Smooth muscle cell (in vitro differentiated cells): ENCODE measurements at regions not wholly inside any gene's neighbourhood (a gene's known extent, or its start where the extent isn't known, plus 50 kb on each side); places are given as distances from the start of the nearest gene placed in this dataset.

ENCODE experiments used
- DNase-seq: peaks from one replicate; lab custom pipeline; 2025; ENCODE audit not compliant: unreplicated experiment; lab: John Stamatoyannopoulos, UW
- H2AFZ ChIP-seq: fragments of 200-600 bp; sonication (generic); 2 replicates; pipeline ENCODE4 v1.6.0; 2016; ENCODE audit warnings: antibody characterized with exemption, low read depth, mild to moderate bottlenecking
- H3F3A ChIP-seq: fragments of 200-600 bp; sonication (generic); 2 replicates; pipeline ENCODE4 v1.6.0; 2017; ENCODE audit warnings: antibody characterized with exemption, low read depth
- H3K27ac ChIP-seq: fragments of 200-600 bp; sonication (generic); 2 replicates; pipeline ENCODE4 v1.5.1; 2016; ENCODE audit warnings: low read depth, mild to moderate bottlenecking
- H3K27me3 ChIP-seq: fragments of 200-600 bp; sonication (generic); 2 replicates; pipeline ENCODE4 v1.6.1; 2016; ENCODE audit warnings: low read depth, mild to moderate bottlenecking
- H3K36me3 ChIP-seq: fragments of 200-600 bp; sonication (generic); 2 replicates; pipeline ENCODE4 v1.5.1; 2016; ENCODE audit warnings: low read depth
- H3K4me1 ChIP-seq: fragments of 200-600 bp; sonication (generic); 2 replicates; pipeline ENCODE4 v1.5.1; 2016; ENCODE audit warnings: low read depth
- H3K4me2 ChIP-seq: fragments of 200-600 bp; sonication (generic); 2 replicates; pipeline ENCODE4 v1.6.0; 2016; ENCODE audit warnings: mild to moderate bottlenecking
- H3K4me3 ChIP-seq: fragments of 200-600 bp; sonication (generic); 2 replicates; pipeline ENCODE4 v1.5.1; 2016; ENCODE audit warnings: mild to moderate bottlenecking
- H3K79me2 ChIP-seq: fragments of 200-600 bp; sonication (generic); 2 replicates; pipeline ENCODE4 v1.6.0; 2016; ENCODE audit warnings: low read depth, mild to moderate bottlenecking
- H3K9ac ChIP-seq: fragments of 200-600 bp; sonication (generic); 2 replicates; pipeline ENCODE4 v1.6.0; 2016; ENCODE audit warnings: low read depth
- H3K9me3 ChIP-seq: fragments of 200-600 bp; sonication (generic); replicated peaks from 2 replicates; pipeline ENCODE4 v1.5.1; 2016; ENCODE audit warnings: low read depth
- H4K20me1 ChIP-seq: fragments of 200-600 bp; sonication (generic); 2 replicates; pipeline ENCODE4 v1.6.0; 2016; ENCODE audit warnings: low read depth
- WGBS: methylation state at CpG from one replicate; pipeline ENCODE4 v1.1.7; 2016; ENCODE audit warnings: low lambda C conversion rate; 5-methylcytosine and 5-hydroxymethylcytosine counted together
- TF ChIP-seq, protein P1 (sequence below): fragments of 200-600 bp; sonication (generic); IDR thresholded peaks from 2 replicates; pipeline ENCODE4 v1.5.1; 2017; ENCODE audit warnings: borderline replicate concordance, mild to moderate bottlenecking, antibody characterized with exemption; ENCODE audit not compliant: insufficient read depth, poor library complexity, severe bottlenecking

DNA sequence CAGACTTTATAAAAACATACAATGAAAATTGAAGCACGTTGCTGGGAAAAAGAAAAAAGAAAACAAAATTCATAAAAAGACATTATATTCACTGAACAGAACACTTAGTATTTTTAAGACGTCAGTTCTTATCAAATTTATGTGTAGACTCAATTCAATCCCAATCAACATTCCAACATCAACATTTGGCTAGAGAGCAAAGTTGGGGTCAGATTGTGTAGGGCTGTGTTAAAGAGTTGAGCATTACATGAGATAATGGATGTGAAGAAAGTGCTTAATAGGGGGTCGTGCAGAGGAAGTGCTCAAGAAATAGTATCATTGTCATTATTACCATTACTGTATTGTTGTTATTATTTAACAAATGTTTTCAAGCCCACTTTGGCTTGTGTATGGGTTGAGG, 154.1 kb upstream of the TNP1 start:
- no peak for DNase-seq
- Histone ChIP-seq H3K4me1 (no peaks in the 10 kb centered on the region), H3F3A (no peaks in the 10 kb centered on the region), H2AFZ (no peak overlapping the region), H3K4me3 (no peak overlapping the region), H3K27me3 (no peaks in the 10 kb centered on the region), H3K79me2 (no peaks in the 10 kb centered on the region), H3K9me3 (no peaks in the 10 kb centered on the region), H3K4me2 (no peak overlapping the region), H3K27ac (no peak overlapping the region), H3K36me3 (no peaks in the 10 kb centered on the region), H3K9ac (no peak overlapping the region), H4K20me1 (no peaks in the 10 kb centered on the region)
- TF ChIP-seq, protein P1, sequence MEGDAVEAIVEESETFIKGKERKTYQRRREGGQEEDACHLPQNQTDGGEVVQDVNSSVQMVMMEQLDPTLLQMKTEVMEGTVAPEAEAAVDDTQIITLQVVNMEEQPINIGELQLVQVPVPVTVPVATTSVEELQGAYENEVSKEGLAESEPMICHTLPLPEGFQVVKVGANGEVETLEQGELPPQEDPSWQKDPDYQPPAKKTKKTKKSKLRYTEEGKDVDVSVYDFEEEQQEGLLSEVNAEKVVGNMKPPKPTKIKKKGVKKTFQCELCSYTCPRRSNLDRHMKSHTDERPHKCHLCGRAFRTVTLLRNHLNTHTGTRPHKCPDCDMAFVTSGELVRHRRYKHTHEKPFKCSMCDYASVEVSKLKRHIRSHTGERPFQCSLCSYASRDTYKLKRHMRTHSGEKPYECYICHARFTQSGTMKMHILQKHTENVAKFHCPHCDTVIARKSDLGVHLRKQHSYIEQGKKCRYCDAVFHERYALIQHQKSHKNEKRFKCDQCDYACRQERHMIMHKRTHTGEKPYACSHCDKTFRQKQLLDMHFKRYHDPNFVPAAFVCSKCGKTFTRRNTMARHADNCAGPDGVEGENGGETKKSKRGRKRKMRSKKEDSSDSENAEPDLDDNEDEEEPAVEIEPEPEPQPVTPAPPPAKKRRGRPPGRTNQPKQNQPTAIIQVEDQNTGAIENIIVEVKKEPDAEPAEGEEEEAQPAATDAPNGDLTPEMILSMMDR = no peak
- 81% methylated on average over 3 of the region's 3 CpGs for WGBS

DNA sequence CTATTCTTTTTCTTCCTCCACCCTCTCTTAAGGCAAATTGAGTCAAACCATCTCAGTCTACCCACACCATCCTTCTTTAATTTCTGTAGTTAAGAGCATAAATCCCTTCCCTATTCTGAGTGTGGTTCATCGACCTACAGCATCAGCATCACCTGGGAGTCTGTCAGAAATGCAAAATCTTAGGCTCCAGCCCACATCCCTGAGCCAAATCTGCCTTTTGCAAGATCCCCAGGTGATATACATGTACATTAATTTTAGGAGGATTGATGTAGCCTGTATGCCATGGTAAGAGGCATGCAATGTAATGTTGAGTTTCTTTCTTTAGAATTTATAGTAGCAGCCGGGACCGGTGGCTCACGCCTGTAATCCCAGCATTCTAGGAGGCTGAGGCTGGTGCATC, 151.7 kb upstream of the TNP1 start:
- 93% methylated on average over 4 of the region's 4 CpGs for WGBS

DNA sequence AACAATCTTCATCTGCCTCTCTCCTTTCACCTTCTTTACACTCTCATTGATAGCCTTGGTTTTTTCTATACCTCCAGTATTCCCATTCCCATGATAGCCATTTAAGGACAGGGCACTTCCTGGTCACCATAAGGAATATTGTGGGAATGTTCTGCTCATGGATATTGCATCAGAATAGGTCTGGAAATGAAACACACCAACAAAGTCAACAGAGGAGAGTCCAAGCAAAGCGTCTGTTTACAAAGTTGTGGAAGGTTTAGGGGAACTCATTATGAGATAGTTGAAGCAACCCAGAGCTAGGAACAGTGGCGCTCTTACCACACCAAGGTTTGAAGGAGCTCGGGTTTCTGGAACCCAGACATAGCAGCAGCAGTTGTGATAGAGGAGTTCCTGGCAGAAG, 150.3 kb upstream of the TNP1 start:
- no peaks in the 10 kb centered on the region for H3K4me1 ChIP-seq
- H3K4me3 ChIP-seq = no peak overlapping the region
- no peaks in the 10 kb centered on the region for H3K27me3 ChIP-seq
- H3K4me2 ChIP-seq = no peak overlapping the region
- H4K20me1 ChIP-seq = no peaks in the 10 kb centered on the region
- no peak overlapping the region for H2AFZ ChIP-seq
- 74% methylated on average over 3 of the region's 3 CpGs for WGBS
- H3K9ac ChIP-seq = no peak overlapping the region
- no peak overlapping the region for H3K27ac ChIP-seq
- no peak for DNase-seq
- no peaks in the 10 kb centered on the region for H3K79me2 ChIP-seq
- TF ChIP-seq, protein P1 = no peak
- no peaks in the 10 kb centered on the region for H3K9me3 ChIP-seq
- no peaks in the 10 kb centered on the region for H3F3A ChIP-seq
- H3K36me3 ChIP-seq = no peaks in the 10 kb centered on the region

More for the DNA sequence above, 151.7 kb upstream of the TNP1 start:
- H3K27me3 ChIP-seq = no peaks in the 10 kb centered on the region
- no peak overlapping the region for H3K27ac ChIP-seq
- no peaks in the 10 kb centered on the region for H3K9me3 ChIP-seq
- H3K79me2 ChIP-seq = no peaks in the 10 kb centered on the region
- no peak for DNase-seq
- TF ChIP-seq, protein P1 = no peak
- H4K20me1 ChIP-seq = no peaks in the 10 kb centered on the region
- H3K4me2 ChIP-seq = no peak overlapping the region
- no peaks in the 10 kb centered on the region for H3K36me3 ChIP-seq
- H2AFZ ChIP-seq = no peak overlapping the region
- no peak overlapping the region for H3K4me3 ChIP-seq
- no peaks in the 10 kb centered on the region for H3F3A ChIP-seq
- H3K9ac ChIP-seq = no peak overlapping the region
- H3K4me1 ChIP-seq = no peaks in the 10 kb centered on the region

DNA sequence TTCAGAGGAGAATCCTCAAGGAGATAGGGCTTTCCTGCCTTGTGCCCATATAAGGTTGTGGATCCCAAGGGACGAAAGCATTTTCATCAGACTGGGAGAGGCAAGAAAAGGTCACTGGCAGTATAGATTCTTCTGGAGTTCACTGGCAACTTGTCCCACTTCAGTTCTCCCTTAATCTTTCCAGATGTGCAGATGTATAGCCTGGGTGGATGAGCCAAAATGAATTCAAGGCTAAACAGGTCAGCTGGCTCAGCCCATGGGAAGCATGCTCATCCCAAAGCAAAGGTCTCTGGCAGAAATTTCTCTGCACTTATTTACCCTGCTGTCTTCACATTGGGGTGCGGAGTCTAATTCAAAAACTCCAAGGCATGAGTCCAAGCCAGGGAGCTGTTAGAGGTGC, 148.9 kb upstream of the TNP1 start:
- H3K4me1 ChIP-seq = no peaks in the 10 kb centered on the region
- no peak overlapping the region for H3K27ac ChIP-seq
- WGBS = 48% methylated on average over 2 of the region's 2 CpGs
- no peak overlapping the region for H3K9ac ChIP-seq
- no peaks in the 10 kb centered on the region for H3K79me2 ChIP-seq
- no peaks in the 10 kb centered on the region for H3K36me3 ChIP-seq
- TF ChIP-seq, protein P1 = no peak
- H3F3A ChIP-seq = peaks cover 5% of the 10 kb centered on the region
- no peak overlapping the region for H2AFZ ChIP-seq
- no peaks in the 10 kb centered on the region for H4K20me1 ChIP-seq
- no peak for DNase-seq
- no peak overlapping the region for H3K4me2 ChIP-seq
- H3K4me3 ChIP-seq = no peak overlapping the region
- H3K27me3 ChIP-seq = no peaks in the 10 kb centered on the region
- no peaks in the 10 kb centered on the region for H3K9me3 ChIP-seq
